Liver (tissue), 3 donors: ENCODE measurements at regions not wholly inside any gene's neighbourhood (a gene's known extent, or its start where the extent isn't known, plus 50 kb on each side); places are given as distances from the start of the nearest gene placed in this dataset.

Experiments
- GABPA ChIP-seq, 2 donors: IDR thresholded peaks in 1 of 2; conservative IDR thresholded peaks in 1 of 2; 2 replicates each; pipeline ENCODE4 v1.6.1; 2016; ENCODE audit warnings: antibody characterized with exemption in 2 of 2, mild to moderate bottlenecking in 1 of 2, moderate library complexity in 1 of 2
- JUND ChIP-seq, 2 donors: IDR thresholded peaks; 2 replicates each; pipeline ENCODE4 v1.6.1; 2016; ENCODE audit warnings: antibody characterized with exemption in 2 of 2
- NR2F2 ChIP-seq: IDR thresholded peaks from 2 replicates; pipeline ENCODE4 v1.6.1; 2016; ENCODE audit warnings: antibody characterized with exemption
- RXRA ChIP-seq, 2 donors: IDR thresholded peaks; 2 replicates each; pipeline ENCODE4 v1.6.1; 2017 to 2018; ENCODE audit warnings: antibody characterized with exemption in 2 of 2, mild to moderate bottlenecking in 1 of 2
- TAF1 ChIP-seq: conservative IDR thresholded peaks from 2 replicates; pipeline ENCODE4 v1.6.1; 2016; ENCODE audit warnings: antibody characterized with exemption, mild to moderate bottlenecking
- TF ChIP-seq, protein P1 (sequence below): fragments of 150-350 bp; IDR thresholded peaks from 2 replicates; pipeline ENCODE4 v1.5.1; 2017; ENCODE audit warnings: improper control_type of control experiment, low read depth, low read length; ENCODE audit not compliant: missing input control
- TF ChIP-seq, protein P2 (sequence below): IDR thresholded peaks from 2 replicates; pipeline ENCODE4 v1.6.1; 2016; ENCODE audit warnings: antibody characterized with exemption, mild to moderate bottlenecking
- TF ChIP-seq, protein P3 (sequence below): IDR thresholded peaks from 2 replicates; pipeline ENCODE4 v1.6.1; 2016; ENCODE audit warnings: antibody characterized with exemption
- TF ChIP-seq, protein P4 (sequence below): IDR thresholded peaks from 2 replicates; pipeline ENCODE4 v1.6.1; 2016; ENCODE audit warnings: antibody characterized with exemption
- donor health status: healthy.
- donor health status: healthy.

DNA sequence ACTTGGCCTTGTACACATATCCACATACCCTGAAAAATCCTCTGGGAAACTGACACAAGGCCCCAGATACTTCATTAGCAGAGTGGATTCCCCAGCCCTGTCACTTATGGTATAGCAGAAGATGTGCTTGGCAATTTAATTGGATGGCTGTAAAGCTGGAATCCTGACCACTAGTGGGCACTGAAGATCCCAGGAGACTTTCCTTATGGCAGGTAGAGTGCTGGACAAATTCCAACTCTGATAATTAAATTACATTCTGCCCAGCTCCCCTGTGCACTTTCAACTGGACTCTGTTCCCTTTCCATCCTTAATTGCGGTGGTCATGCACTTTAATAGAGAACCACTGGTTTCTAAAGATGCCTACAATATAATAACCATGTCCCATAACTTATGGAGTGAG is 119.8 kb downstream of the DCK start:
- TF ChIP-seq, protein P1, sequence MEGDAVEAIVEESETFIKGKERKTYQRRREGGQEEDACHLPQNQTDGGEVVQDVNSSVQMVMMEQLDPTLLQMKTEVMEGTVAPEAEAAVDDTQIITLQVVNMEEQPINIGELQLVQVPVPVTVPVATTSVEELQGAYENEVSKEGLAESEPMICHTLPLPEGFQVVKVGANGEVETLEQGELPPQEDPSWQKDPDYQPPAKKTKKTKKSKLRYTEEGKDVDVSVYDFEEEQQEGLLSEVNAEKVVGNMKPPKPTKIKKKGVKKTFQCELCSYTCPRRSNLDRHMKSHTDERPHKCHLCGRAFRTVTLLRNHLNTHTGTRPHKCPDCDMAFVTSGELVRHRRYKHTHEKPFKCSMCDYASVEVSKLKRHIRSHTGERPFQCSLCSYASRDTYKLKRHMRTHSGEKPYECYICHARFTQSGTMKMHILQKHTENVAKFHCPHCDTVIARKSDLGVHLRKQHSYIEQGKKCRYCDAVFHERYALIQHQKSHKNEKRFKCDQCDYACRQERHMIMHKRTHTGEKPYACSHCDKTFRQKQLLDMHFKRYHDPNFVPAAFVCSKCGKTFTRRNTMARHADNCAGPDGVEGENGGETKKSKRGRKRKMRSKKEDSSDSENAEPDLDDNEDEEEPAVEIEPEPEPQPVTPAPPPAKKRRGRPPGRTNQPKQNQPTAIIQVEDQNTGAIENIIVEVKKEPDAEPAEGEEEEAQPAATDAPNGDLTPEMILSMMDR, result no peak
- TF ChIP-seq GABPA (IDR thresholded peaks at IDR 0.05 in 1 of 2, conservative IDR thresholded peaks at IDR 0.05 in 1 of 2) (no peak), NR2F2 (no peak), TAF1 (no peak), JUND (IDR thresholded peaks at IDR 0.05) (no peak), RXRA (IDR thresholded peaks at IDR 0.05) (no peak)
- TF ChIP-seq, protein P2, sequence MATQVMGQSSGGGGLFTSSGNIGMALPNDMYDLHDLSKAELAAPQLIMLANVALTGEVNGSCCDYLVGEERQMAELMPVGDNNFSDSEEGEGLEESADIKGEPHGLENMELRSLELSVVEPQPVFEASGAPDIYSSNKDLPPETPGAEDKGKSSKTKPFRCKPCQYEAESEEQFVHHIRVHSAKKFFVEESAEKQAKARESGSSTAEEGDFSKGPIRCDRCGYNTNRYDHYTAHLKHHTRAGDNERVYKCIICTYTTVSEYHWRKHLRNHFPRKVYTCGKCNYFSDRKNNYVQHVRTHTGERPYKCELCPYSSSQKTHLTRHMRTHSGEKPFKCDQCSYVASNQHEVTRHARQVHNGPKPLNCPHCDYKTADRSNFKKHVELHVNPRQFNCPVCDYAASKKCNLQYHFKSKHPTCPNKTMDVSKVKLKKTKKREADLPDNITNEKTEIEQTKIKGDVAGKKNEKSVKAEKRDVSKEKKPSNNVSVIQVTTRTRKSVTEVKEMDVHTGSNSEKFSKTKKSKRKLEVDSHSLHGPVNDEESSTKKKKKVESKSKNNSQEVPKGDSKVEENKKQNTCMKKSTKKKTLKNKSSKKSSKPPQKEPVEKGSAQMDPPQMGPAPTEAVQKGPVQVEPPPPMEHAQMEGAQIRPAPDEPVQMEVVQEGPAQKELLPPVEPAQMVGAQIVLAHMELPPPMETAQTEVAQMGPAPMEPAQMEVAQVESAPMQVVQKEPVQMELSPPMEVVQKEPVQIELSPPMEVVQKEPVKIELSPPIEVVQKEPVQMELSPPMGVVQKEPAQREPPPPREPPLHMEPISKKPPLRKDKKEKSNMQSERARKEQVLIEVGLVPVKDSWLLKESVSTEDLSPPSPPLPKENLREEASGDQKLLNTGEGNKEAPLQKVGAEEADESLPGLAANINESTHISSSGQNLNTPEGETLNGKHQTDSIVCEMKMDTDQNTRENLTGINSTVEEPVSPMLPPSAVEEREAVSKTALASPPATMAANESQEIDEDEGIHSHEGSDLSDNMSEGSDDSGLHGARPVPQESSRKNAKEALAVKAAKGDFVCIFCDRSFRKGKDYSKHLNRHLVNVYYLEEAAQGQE, result no peak
- TF ChIP-seq, protein P3, sequence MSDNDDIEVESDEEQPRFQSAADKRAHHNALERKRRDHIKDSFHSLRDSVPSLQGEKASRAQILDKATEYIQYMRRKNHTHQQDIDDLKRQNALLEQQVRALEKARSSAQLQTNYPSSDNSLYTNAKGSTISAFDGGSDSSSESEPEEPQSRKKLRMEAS, result no peak
- TF ChIP-seq, protein P4, sequence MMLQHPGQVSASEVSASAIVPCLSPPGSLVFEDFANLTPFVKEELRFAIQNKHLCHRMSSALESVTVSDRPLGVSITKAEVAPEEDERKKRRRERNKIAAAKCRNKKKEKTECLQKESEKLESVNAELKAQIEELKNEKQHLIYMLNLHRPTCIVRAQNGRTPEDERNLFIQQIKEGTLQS, result no peak
